Psoas muscle (tissue), 7 donors: ENCODE measurements at regions not wholly inside any gene's neighbourhood (a gene's known extent, or its start where the extent isn't known, plus 50 kb on each side); places are given as distances from the start of the nearest gene placed in this dataset.

Experiments used
- ATAC-seq, 4 donors: fragments of 200-7000 bp; cut with Tn5 transposase; one replicate each; pipeline ENCODE4 v1.9.1; 2020; ENCODE audit warnings: moderate library complexity in 3 of 4, mild to moderate bottlenecking in 2 of 4
- DNase-seq, 2 donors: peaks; one replicate each; pipeline ENCODE4 v3.0.0-alpha.2; 2020
- H3K27ac ChIP-seq: fragments of 200-600 bp; one replicate; pipeline ENCODE4 v1.8.0; 2022
- H3K27me3 ChIP-seq, 3 donors: fragments of 200-600 bp in 1 of 3; one replicate each; pipeline versions ENCODE4 v1.6.1 to v1.8.0; 2013 to 2022; ENCODE audit warnings: low read length in 2 of 3, mild to moderate bottlenecking in 2 of 3, moderate library complexity in 1 of 3; ENCODE audit not compliant: insufficient read depth in 3 of 3
- H3K36me3 ChIP-seq, 2 donors: fragments of 200-600 bp in 1 of 2; one replicate each; pipeline versions ENCODE4 v1.6.1 to v1.8.0; 2013 to 2022; ENCODE audit warnings: low read depth in 1 of 2, mild to moderate bottlenecking in 1 of 2, moderate library complexity in 1 of 2; ENCODE audit not compliant: insufficient read depth in 1 of 2
- H3K4me1 ChIP-seq: fragments of 200-600 bp; one replicate; pipeline ENCODE4 v1.8.0; 2022
- H3K4me3 ChIP-seq: fragments of 200-600 bp; one replicate; pipeline ENCODE4 v1.8.0; 2022; ENCODE audit warnings: mild to moderate bottlenecking
- H3K9me3 ChIP-seq: fragments of 200-600 bp; one replicate; pipeline ENCODE4 v1.8.0; 2022
- CTCF ChIP-seq: fragments of 200-600 bp; IDR thresholded peaks from one replicate; pipeline ENCODE4 v1.8.0; 2022; ENCODE audit warnings: antibody characterized with exemption
- WGBS, 3 donors: extraction: QIAGEN DNeasy Blood & Tissue Kit; methylation state at CpG; one replicate each; pipeline versions ENCODE4 v1.1.6 to v1.1.7; 2013; 5-methylcytosine and 5-hydroxymethylcytosine counted together
- intact Hi-C, 2 donors: fragments of 100-400 bp; cut with DNase I; formaldehyde crosslinking; loops; one replicate each; pipeline versions ENCODE4 v1.11.0 to v1.14.2; 2022
- donor health status: healthy with polysubstance abuse.
- donor health status: DM: no; HTN: no; CAD: no; lungs with moderate emphysema.
- donor health status: Bipolar disorder and iron deficiency.
- donor health status: healthy.
- donor health status: DM: yes; HTN: yes; CAD: no.
- donor health status: DM: no; HTN: no; CAD: no.
- donor health status: DM: yes; HTN: yes; CAD: no.

GRCh38 chr10:23994459-23995046, 214.4 kb upstream of the KIAA1217 start:
- DNase-seq: peak; percentile 33 to 67

GRCh38 chr10:23999445-23999844, 209.5 kb upstream of the KIAA1217 start:
- intact Hi-C loops: loop anchor here (5.0 to 10.0 kb wide), 2 partner anchors 113 to 365 kb away; no protein-coding TSS in a partner anchor
- DNase-seq: no peak
- H3K4me3 ChIP-seq: no peak overlapping the region
- peaks cover 6% of the 10 kb centered on the region for H3K4me1 ChIP-seq
- no peaks in the 10 kb centered on the region for H3K36me3 ChIP-seq
- no peak for ATAC-seq
- no peaks in the 10 kb centered on the region for H3K27me3 ChIP-seq
- WGBS, 3 donors: 97 to 98% (median 97%) methylated on average over 9 of the region's 9 CpGs
- H3K27ac ChIP-seq: no peak overlapping the region
- H3K9me3 ChIP-seq: no peaks in the 10 kb centered on the region
- no peak for TF ChIP-seq CTCF

More at GRCh38 chr10:23994459-23995046, 214.4 kb upstream of the KIAA1217 start:
- Histone ChIP-seq H3K27me3 (no peaks in the 10 kb centered on the region), H3K27ac (no peak overlapping the region), H3K36me3 (no peaks in the 10 kb centered on the region), H3K4me1 (peaks cover 6% of the 10 kb centered on the region), H3K4me3 (no peak overlapping the region), H3K9me3 (no peaks in the 10 kb centered on the region)
- WGBS, 3 donors: 33 to 40% (median 34%) methylated on average over 6 of the region's 6 CpGs
- ATAC-seq: peak; percentile 83 to 95 (median 90)
- intact Hi-C loops: loop anchor here (1.0 to 10.0 kb wide), 6 partner anchors 118 to 523 kb away; no protein-coding TSS in a partner anchor
- peak; percentile 93 for TF ChIP-seq CTCF

GRCh38 chr10:24000271-24000813, 208.6 kb upstream of the KIAA1217 start:
- ATAC-seq: no peak
- H3K27ac ChIP-seq: no peak overlapping the region
- intact Hi-C loops: no loop called here
- no peaks in the 10 kb centered on the region for H3K36me3 ChIP-seq
- H3K4me1 ChIP-seq: no peaks in the 10 kb centered on the region
- no peaks in the 10 kb centered on the region for H3K9me3 ChIP-seq
- H3K4me3 ChIP-seq: no peak overlapping the region
- no peak for DNase-seq
- H3K27me3 ChIP-seq: no peaks in the 10 kb centered on the region
- TF ChIP-seq CTCF: no peak
- WGBS, 3 donors: 78 to 86% (median 84%) methylated on average over 8 of the region's 8 CpGs

GRCh38 chr10:24006741-24007140, 202.2 kb upstream of the KIAA1217 start:
- WGBS, 3 donors: 53 to 83% (median 58%) methylated on average over 5 of the region's 5 CpGs
- Histone ChIP-seq H3K27me3 (no peaks in the 10 kb centered on the region), H3K4me1 (peaks cover 30% of the 10 kb centered on the region), H3K4me3 (no peak overlapping the region), H3K27ac (no peak overlapping the region), H3K36me3 (no peaks in the 10 kb centered on the region), H3K9me3 (no peaks in the 10 kb centered on the region)
- no peak for TF ChIP-seq CTCF
- DNase-seq (no peak), ATAC-seq (no peak)
- intact Hi-C loops: no loop called here
